SK-N-SH (cell line): ENCODE measurements at regions not wholly inside any gene's neighbourhood (a gene's known extent, or its start where the extent isn't known, plus 50 kb on each side); places are given as distances from the start of the nearest gene placed in this dataset.

Experiments used
- CTCF ChIA-PET: fragments of 300-600, 350-600 bp; formaldehyde crosslinking; extraction: SDS; loops from one replicate; lab custom pipeline; 2021; lab: Yijun Ruan, JAX
- POLR2A ChIA-PET: fragments of 350-600 bp; sonication (Branson Sonifier 250); formaldehyde crosslinking; extraction: SDS; loops from one replicate; lab custom pipeline; 2020; ENCODE audit warnings: antibody characterized with exemption, inconsistent platforms; lab: Yijun Ruan, JAX
- DNase-seq: peaks from one replicate; pipeline ENCODE4 v3.0.0; 2012
- H2AFZ ChIP-seq: fragments of 200-600 bp; sonication (generic); 2 replicates; pipeline ENCODE4 v1.8.1; 2016; ENCODE audit warnings: antibody characterized with exemption, mild to moderate bottlenecking, low read depth
- H3F3A ChIP-seq: fragments of 200-600 bp; sonication (generic); replicated peaks from 2 replicates; pipeline ENCODE3; 2016; ENCODE audit warnings: antibody characterized with exemption, mild to moderate bottlenecking; ENCODE audit not compliant: insufficient read depth
- H3K27ac ChIP-seq, 2 experiments: fragments of 200-500 bp in 1 of 2; fragments of 200-600 bp in 1 of 2; sonication (Bioruptor generic) in 1 of 2; sonication (generic), shearing (Covaris generic) in 1 of 2; 2 replicates each; pipeline versions ENCODE4 v1.5.1 to v1.6.1; 2014 to 2016; ENCODE audit warnings: low read depth in 2 of 2, inconsistent platforms in 1 of 2, low read length in 1 of 2, mild to moderate bottlenecking in 1 of 2, mixed read lengths in 1 of 2
- H3K27me3 ChIP-seq: fragments of 200-600 bp; sonication (generic), shearing (Covaris generic); 2 replicates; pipeline ENCODE4 v1.6.1; 2016; ENCODE audit warnings: mixed run types; ENCODE audit not compliant: insufficient read depth
- H3K36me3 ChIP-seq, 2 experiments: fragments of 200-500 bp in 1 of 2; fragments of 200-600 bp in 1 of 2; sonication (Bioruptor generic) in 1 of 2; sonication (generic) in 1 of 2; replicated peaks in 1 of 2; 2 replicates each; pipeline versions ENCODE3 to v1.5.1; 2014 to 2016; ENCODE audit warnings: low read length in 1 of 2, mild to moderate bottlenecking in 1 of 2; ENCODE audit not compliant: insufficient read depth in 2 of 2, control insufficient read depth in 1 of 2
- H3K4me1 ChIP-seq, 2 experiments: fragments of 200-500 bp in 1 of 2; fragments of 200-600 bp in 1 of 2; sonication (Bioruptor generic) in 1 of 2; sonication (generic), shearing (Covaris generic) in 1 of 2; 2 replicates each; pipeline versions ENCODE4 v1.5.1 to v1.6.1; 2014 to 2016; ENCODE audit warnings: low read depth in 1 of 2, low read length in 1 of 2, mixed run types in 1 of 2; ENCODE audit not compliant: insufficient read depth in 2 of 2, control insufficient read depth in 1 of 2
- H3K4me2 ChIP-seq: fragments of 200-600 bp; sonication (generic), shearing (Covaris generic); 2 replicates; pipeline ENCODE4 v1.6.1; 2017; ENCODE audit warnings: mixed run types
- H3K4me3 ChIP-seq, 2 experiments: fragments of 200-500 bp in 1 of 2; fragments of 200-600 bp in 1 of 2; sonication (Bioruptor generic) in 1 of 2; sonication (generic), shearing (Covaris generic) in 1 of 2; 2 replicates each; pipeline versions ENCODE4 v1.5.1 to v1.8.1; 2014 to 2016; ENCODE audit warnings: low read depth in 2 of 2, inconsistent platforms in 1 of 2, low read length in 1 of 2, mild to moderate bottlenecking in 1 of 2, mixed read lengths in 1 of 2, moderate library complexity in 1 of 2
- H3K79me2 ChIP-seq: fragments of 200-600 bp; sonication (generic); 2 replicates; pipeline ENCODE4 v1.8.1; 2017; ENCODE audit warnings: mild to moderate bottlenecking; ENCODE audit not compliant: insufficient read depth
- H3K9ac ChIP-seq: fragments of 200-600 bp; sonication (generic); 2 replicates; pipeline ENCODE4 v1.6.1; 2017; ENCODE audit warnings: mixed run types
- H3K9me2 ChIP-seq: fragments of 200-600 bp; sonication (generic); 2 replicates; pipeline ENCODE4 v1.6.1; 2017; ENCODE audit warnings: mixed run types
- H3K9me3 ChIP-seq: fragments of 200-600 bp; sonication (generic); 2 replicates; pipeline ENCODE4 v1.6.1; 2017; ENCODE audit warnings: mixed run types, mild to moderate bottlenecking, moderate library complexity
- H4K20me1 ChIP-seq: fragments of 200-600 bp; sonication (generic); 2 replicates; pipeline ENCODE4 v1.6.1; 2017; ENCODE audit warnings: mild to moderate bottlenecking, mixed run types; ENCODE audit not compliant: insufficient read depth
- EZH2phosphoT487 ChIP-seq: fragments of 200-600 bp; sonication (generic); IDR thresholded peaks from 2 replicates; pipeline ENCODE4 v1.6.1; 2017; ENCODE audit warnings: low read depth, mixed run types, mild to moderate bottlenecking, antibody characterized with exemption, moderate library complexity, borderline replicate concordance
- FOXM1 ChIP-seq: IDR thresholded peaks from 2 replicates; pipeline ENCODE4 v1.4.0; 2012; ENCODE audit warnings: low read depth, mild to moderate bottlenecking
- GABPA ChIP-seq: IDR thresholded peaks from 2 replicates; pipeline ENCODE4 v1.4.0; 2012; ENCODE audit warnings: low read depth, mild to moderate bottlenecking
- GATA2 ChIP-seq: sonication (generic); formaldehyde crosslinking; IDR thresholded peaks from 2 replicates; pipeline ENCODE4 v1.5.0; 2020; ENCODE audit warnings: mild to moderate bottlenecking, missing genetic modification reagents
- JUND ChIP-seq: IDR thresholded peaks from 2 replicates; pipeline ENCODE4 v1.4.0; 2012
- MEF2A ChIP-seq: IDR thresholded peaks from 2 replicates; pipeline ENCODE4 v1.4.0; 2012; ENCODE audit warnings: low read depth, borderline replicate concordance
- NFIC ChIP-seq: IDR thresholded peaks from 2 replicates; pipeline ENCODE4 v1.4.0; 2012; ENCODE audit warnings: borderline replicate concordance
- POLR2AphosphoS5 ChIP-seq: IDR thresholded peaks from 2 replicates; pipeline ENCODE4 v1.6.1; 2012; ENCODE audit warnings: low read depth, low read length
- RCOR1 ChIP-seq: fragments of 150-350 bp; IDR thresholded peaks from 2 replicates; pipeline ENCODE4 v1.6.1; 2017; ENCODE audit warnings: antibody characterized with exemption, low read length
- RFX5 ChIP-seq: IDR thresholded peaks from 2 replicates; pipeline ENCODE4 v1.6.1; 2012; ENCODE audit warnings: mild to moderate bottlenecking, improper control_type of control experiment, low read length
- SMC3 ChIP-seq: IDR thresholded peaks from 2 replicates; pipeline ENCODE4 v1.6.1; 2012; ENCODE audit warnings: low read depth, low read length, improper control_type of control experiment
- TAF1 ChIP-seq: IDR thresholded peaks from 2 replicates; pipeline ENCODE4 v1.6.1; 2012; ENCODE audit warnings: low read depth, mild to moderate bottlenecking, low read length, moderate library complexity, borderline replicate concordance
- TEAD4 ChIP-seq: IDR thresholded peaks from 2 replicates; pipeline ENCODE4 v1.4.0; 2012; ENCODE audit warnings: mild to moderate bottlenecking, borderline replicate concordance; ENCODE audit not compliant: insufficient read depth
- YY1 ChIP-seq: IDR thresholded peaks from 2 replicates; pipeline ENCODE4 v1.4.0; 2012; ENCODE audit warnings: low read depth, mild to moderate bottlenecking
- WGBS: methylation state at CpG from one replicate; pipeline ENCODE4 v1.1.6; 2017; ENCODE audit warnings: low lambda C conversion rate; 5-methylcytosine and 5-hydroxymethylcytosine counted together
- TF ChIP-seq, protein P1 (sequence below): IDR thresholded peaks from 2 replicates; pipeline ENCODE4 v1.4.0; 2012; ENCODE audit warnings: low read depth
- TF ChIP-seq, protein P2 (sequence below): IDR thresholded peaks from 2 replicates; pipeline ENCODE4 v1.6.1; 2012; ENCODE audit warnings: mild to moderate bottlenecking, low read depth, low read length, moderate library complexity
- TF ChIP-seq, protein P3 (sequence below): IDR thresholded peaks from 2 replicates; pipeline ENCODE4; 2012
- TF ChIP-seq, protein P4 (sequence below): fragments of 150-350 bp; IDR thresholded peaks from 2 replicates; pipeline ENCODE4 v1.6.1; 2016; ENCODE audit warnings: mild to moderate bottlenecking, low read depth, low read length
- TF ChIP-seq, protein P5 (sequence below): IDR thresholded peaks from 2 replicates; pipeline ENCODE4 v1.4.0; 2012; ENCODE audit warnings: low read depth, borderline replicate concordance

DNA sequence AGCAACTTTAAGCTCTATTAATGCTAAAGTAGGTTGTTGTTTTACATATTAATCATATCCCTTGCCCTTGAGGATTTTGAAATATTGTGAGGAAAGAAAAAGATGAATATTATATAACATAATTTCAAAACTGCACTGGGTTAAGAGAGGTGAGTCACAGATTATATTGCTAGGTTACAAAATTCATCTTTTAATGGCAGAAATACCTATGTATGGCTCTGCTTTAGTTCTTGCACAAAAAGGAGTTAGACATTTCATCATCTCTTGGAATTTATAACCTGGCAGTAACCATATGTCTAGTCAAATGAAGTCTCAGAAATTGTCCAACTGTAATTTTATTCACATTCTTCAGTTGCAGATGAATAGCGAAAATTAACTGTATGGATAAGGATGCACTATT is 2041.1 kb downstream of the OLFM4 start:
- no peaks in the 10 kb centered on the region for H4K20me1 ChIP-seq
- no peaks in the 10 kb centered on the region for H3K36me3 ChIP-seq
- DNase-seq, result no peak
- CTCF ChIA-PET, result no interaction called here
- TF ChIP-seq, protein P1, sequence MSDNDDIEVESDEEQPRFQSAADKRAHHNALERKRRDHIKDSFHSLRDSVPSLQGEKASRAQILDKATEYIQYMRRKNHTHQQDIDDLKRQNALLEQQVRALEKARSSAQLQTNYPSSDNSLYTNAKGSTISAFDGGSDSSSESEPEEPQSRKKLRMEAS, result no peak
- no peak for TF ChIP-seq RCOR1
- no peak for TF ChIP-seq MEF2A
- TF ChIP-seq, protein P2, sequence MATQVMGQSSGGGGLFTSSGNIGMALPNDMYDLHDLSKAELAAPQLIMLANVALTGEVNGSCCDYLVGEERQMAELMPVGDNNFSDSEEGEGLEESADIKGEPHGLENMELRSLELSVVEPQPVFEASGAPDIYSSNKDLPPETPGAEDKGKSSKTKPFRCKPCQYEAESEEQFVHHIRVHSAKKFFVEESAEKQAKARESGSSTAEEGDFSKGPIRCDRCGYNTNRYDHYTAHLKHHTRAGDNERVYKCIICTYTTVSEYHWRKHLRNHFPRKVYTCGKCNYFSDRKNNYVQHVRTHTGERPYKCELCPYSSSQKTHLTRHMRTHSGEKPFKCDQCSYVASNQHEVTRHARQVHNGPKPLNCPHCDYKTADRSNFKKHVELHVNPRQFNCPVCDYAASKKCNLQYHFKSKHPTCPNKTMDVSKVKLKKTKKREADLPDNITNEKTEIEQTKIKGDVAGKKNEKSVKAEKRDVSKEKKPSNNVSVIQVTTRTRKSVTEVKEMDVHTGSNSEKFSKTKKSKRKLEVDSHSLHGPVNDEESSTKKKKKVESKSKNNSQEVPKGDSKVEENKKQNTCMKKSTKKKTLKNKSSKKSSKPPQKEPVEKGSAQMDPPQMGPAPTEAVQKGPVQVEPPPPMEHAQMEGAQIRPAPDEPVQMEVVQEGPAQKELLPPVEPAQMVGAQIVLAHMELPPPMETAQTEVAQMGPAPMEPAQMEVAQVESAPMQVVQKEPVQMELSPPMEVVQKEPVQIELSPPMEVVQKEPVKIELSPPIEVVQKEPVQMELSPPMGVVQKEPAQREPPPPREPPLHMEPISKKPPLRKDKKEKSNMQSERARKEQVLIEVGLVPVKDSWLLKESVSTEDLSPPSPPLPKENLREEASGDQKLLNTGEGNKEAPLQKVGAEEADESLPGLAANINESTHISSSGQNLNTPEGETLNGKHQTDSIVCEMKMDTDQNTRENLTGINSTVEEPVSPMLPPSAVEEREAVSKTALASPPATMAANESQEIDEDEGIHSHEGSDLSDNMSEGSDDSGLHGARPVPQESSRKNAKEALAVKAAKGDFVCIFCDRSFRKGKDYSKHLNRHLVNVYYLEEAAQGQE, result no peak
- TF ChIP-seq FOXM1, result no peak
- TF ChIP-seq, protein P3, sequence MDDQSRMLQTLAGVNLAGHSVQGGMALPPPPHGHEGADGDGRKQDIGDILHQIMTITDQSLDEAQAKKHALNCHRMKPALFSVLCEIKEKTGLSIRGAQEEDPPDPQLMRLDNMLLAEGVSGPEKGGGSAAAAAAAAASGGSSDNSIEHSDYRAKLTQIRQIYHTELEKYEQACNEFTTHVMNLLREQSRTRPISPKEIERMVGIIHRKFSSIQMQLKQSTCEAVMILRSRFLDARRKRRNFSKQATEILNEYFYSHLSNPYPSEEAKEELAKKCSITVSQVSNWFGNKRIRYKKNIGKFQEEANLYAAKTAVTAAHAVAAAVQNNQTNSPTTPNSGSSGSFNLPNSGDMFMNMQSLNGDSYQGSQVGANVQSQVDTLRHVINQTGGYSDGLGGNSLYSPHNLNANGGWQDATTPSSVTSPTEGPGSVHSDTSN, result no peak
- no peak for TF ChIP-seq GATA2 (CRISPR knock-in tag)
- TF ChIP-seq, protein P4, sequence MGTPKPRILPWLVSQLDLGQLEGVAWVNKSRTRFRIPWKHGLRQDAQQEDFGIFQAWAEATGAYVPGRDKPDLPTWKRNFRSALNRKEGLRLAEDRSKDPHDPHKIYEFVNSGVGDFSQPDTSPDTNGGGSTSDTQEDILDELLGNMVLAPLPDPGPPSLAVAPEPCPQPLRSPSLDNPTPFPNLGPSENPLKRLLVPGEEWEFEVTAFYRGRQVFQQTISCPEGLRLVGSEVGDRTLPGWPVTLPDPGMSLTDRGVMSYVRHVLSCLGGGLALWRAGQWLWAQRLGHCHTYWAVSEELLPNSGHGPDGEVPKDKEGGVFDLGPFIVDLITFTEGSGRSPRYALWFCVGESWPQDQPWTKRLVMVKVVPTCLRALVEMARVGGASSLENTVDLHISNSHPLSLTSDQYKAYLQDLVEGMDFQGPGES, result no peak
- TF ChIP-seq, protein P5, sequence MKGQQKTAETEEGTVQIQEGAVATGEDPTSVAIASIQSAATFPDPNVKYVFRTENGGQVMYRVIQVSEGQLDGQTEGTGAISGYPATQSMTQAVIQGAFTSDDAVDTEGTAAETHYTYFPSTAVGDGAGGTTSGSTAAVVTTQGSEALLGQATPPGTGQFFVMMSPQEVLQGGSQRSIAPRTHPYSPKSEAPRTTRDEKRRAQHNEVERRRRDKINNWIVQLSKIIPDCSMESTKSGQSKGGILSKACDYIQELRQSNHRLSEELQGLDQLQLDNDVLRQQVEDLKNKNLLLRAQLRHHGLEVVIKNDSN, result no peak
- no peak for TF ChIP-seq EZH2phosphoT487
- no peak for TF ChIP-seq TEAD4
- no peak for TF ChIP-seq POLR2AphosphoS5
- TF ChIP-seq NFIC, result no peak
- TF ChIP-seq TAF1, result no peak
- no peak for TF ChIP-seq JUND
- TF ChIP-seq YY1, result no peak
- TF ChIP-seq SMC3, result no peak
- TF ChIP-seq RFX5, result no peak
- TF ChIP-seq GABPA, result no peak
- no peaks in the 10 kb centered on the region for H3K4me1 ChIP-seq
- no peaks in the 10 kb centered on the region for H3K27me3 ChIP-seq
- 36% methylated on average over 1 of the region's 1 CpG for WGBS
- no peaks in the 10 kb centered on the region for H3K79me2 ChIP-seq
- H3K9ac ChIP-seq, result no peak overlapping the region
- H3K4me3 ChIP-seq, result no peak overlapping the region
- no peak overlapping the region for H2AFZ ChIP-seq
- no peaks in the 10 kb centered on the region for H3K9me2 ChIP-seq
- H3F3A ChIP-seq, result no peaks in the 10 kb centered on the region
- POLR2A ChIA-PET, result no interaction called here
- H3K4me2 ChIP-seq, result no peak overlapping the region
- no peak overlapping the region for H3K27ac ChIP-seq
- H3K9me3 ChIP-seq, result no peaks in the 10 kb centered on the region
